SJSA1 (cell line): ENCODE measurements at regions not wholly inside any gene's neighbourhood (a gene's known extent, or its start where the extent isn't known, plus 50 kb on each side); places are given as distances from the start of the nearest gene placed in this dataset.
"Not testable (repeated sequence)": the region's sequence is repeated elsewhere in the genome, so short reads cannot be mapped to it uniquely, and the experiment has no call there.

Experiments
- DNase-seq, 2 experiments: peaks; one replicate each; pipeline ENCODE4 v3.0.0-alpha.2; 2015 to 2020; ENCODE audit warnings: low spot score in 2 of 2, low read depth in 1 of 2
- H3K27ac ChIP-seq: fragments of 250-450 bp; sonication (Bioruptor Pico); 2 replicates; pipeline ENCODE4 v1.5.1; 2020; ENCODE audit warnings: mild to moderate bottlenecking, moderate library complexity
- H3K27me3 ChIP-seq: fragments of 250-450 bp; sonication (Bioruptor Pico); replicated peaks from 2 replicates; pipeline ENCODE4 v1.5.1; 2020; ENCODE audit warnings: mild to moderate bottlenecking, moderate library complexity
- H3K36me3 ChIP-seq: fragments of 250-450 bp; sonication (Bioruptor Pico); 2 replicates; pipeline ENCODE4 v1.5.1; 2020; ENCODE audit warnings: mild to moderate bottlenecking
- H3K4me1 ChIP-seq: fragments of 250-450 bp; sonication (Bioruptor Pico); replicated peaks from 2 replicates; pipeline ENCODE4 v1.6.1; 2021; ENCODE audit warnings: mild to moderate bottlenecking
- H3K4me3 ChIP-seq: fragments of 250-450 bp; sonication (Bioruptor Pico); 2 replicates; pipeline ENCODE4 v1.5.1; 2020; ENCODE audit warnings: mild to moderate bottlenecking
- H3K9me3 ChIP-seq: fragments of 250-450 bp; sonication (Bioruptor Pico); replicated peaks from 2 replicates; pipeline ENCODE4 v1.5.1; 2020; ENCODE audit warnings: mild to moderate bottlenecking

GRCh38 chr21:38091061-38091460 is 165.7 kb upstream of the KCNJ15 start:
- H3K27me3 ChIP-seq = peaks cover 17% of the 10 kb centered on the region
- not testable (repeated sequence) for H3K27ac ChIP-seq, H3K36me3 ChIP-seq, H3K4me1 ChIP-seq, DNase-seq, H3K9me3 ChIP-seq, H3K4me3 ChIP-seq

- no peaks in the 10 kb centered on the region for H3K36me3 ChIP-seq
- no peak overlapping the region for H3K4me3 ChIP-seq
- H3K9me3 ChIP-seq = no peaks in the 10 kb centered on the region
- no peaks in the 10 kb centered on the region for H3K4me1 ChIP-seq
- peaks cover 17% of the 10 kb centered on the region for H3K27me3 ChIP-seq
- no peak for DNase-seq
- H3K27ac ChIP-seq = no peak overlapping the region
These were observed 164.7 kb upstream of the KCNJ15 start for GRCh38 chr21:38092051-38092450.

- no peaks in the 10 kb centered on the region for H3K9me3 ChIP-seq
- no peak for DNase-seq
- H3K4me1 ChIP-seq = no peaks in the 10 kb centered on the region
- no peaks in the 10 kb centered on the region for H3K36me3 ChIP-seq
- H3K27me3 ChIP-seq = peaks cover 17% of the 10 kb centered on the region; the same call in 1 of the 2 replicates
- H3K27ac ChIP-seq = no peak overlapping the region
- H3K4me3 ChIP-seq = no peak overlapping the region
These were observed 161.6 kb upstream of the KCNJ15 start for GRCh38 chr21:38095220-38095619.

- H3K27ac ChIP-seq = no peak overlapping the region
- no peak overlapping the region for H3K4me3 ChIP-seq
- no peaks in the 10 kb centered on the region for H3K9me3 ChIP-seq
- no peaks in the 10 kb centered on the region for H3K36me3 ChIP-seq
- DNase-seq = no peak
- H3K4me1 ChIP-seq = no peaks in the 10 kb centered on the region
- peaks cover 21% of the 10 kb centered on the region for H3K27me3 ChIP-seq
These were observed 159.0 kb upstream of the KCNJ15 start for GRCh38 chr21:38097789-38098188.

- Histone ChIP-seq H3K4me1 (no peaks in the 10 kb centered on the region), H3K27ac (no peak overlapping the region), H3K9me3 (no peaks in the 10 kb centered on the region), H3K27me3 (no peaks in the 10 kb centered on the region), H3K36me3 (no peaks in the 10 kb centered on the region), H3K4me3 (no peak overlapping the region)
- no peak for DNase-seq
These were observed 144.5 kb upstream of the KCNJ15 start for GRCh38 chr21:38112219-38112789.

- H3K4me1 ChIP-seq = no peaks in the 10 kb centered on the region
- no peaks in the 10 kb centered on the region for H3K9me3 ChIP-seq
- no peak overlapping the region for H3K4me3 ChIP-seq
These were observed 142.0 kb upstream of the KCNJ15 start for GRCh38 chr21:38114717-38115333.

GRCh38 chr21:38115870-38116269 is 140.9 kb upstream of the KCNJ15 start:
- Histone ChIP-seq H3K4me1 (no peaks in the 10 kb centered on the region), H3K27ac (no peak overlapping the region), H3K27me3 (no peaks in the 10 kb centered on the region), H3K36me3 (no peaks in the 10 kb centered on the region), H3K9me3 (no peaks in the 10 kb centered on the region), H3K4me3 (no peak overlapping the region)
- no peak for DNase-seq

More at GRCh38 chr21:38114717-38115333, 142.0 kb upstream of the KCNJ15 start:
- DNase-seq = no peak
- H3K27me3 ChIP-seq = no peaks in the 10 kb centered on the region
- no peaks in the 10 kb centered on the region for H3K36me3 ChIP-seq
- H3K27ac ChIP-seq = no peak overlapping the region

GRCh38 chr21:38119793-38120192 is 137.0 kb upstream of the KCNJ15 start:
- H3K27me3 ChIP-seq = peaks cover 6% of the 10 kb centered on the region
- DNase-seq = no peak
- H3K4me1 ChIP-seq = no peaks in the 10 kb centered on the region
- no peak overlapping the region for H3K27ac ChIP-seq
- no peaks in the 10 kb centered on the region for H3K36me3 ChIP-seq
- H3K4me3 ChIP-seq = no peak overlapping the region
- H3K9me3 ChIP-seq = no peaks in the 10 kb centered on the region

DNA sequence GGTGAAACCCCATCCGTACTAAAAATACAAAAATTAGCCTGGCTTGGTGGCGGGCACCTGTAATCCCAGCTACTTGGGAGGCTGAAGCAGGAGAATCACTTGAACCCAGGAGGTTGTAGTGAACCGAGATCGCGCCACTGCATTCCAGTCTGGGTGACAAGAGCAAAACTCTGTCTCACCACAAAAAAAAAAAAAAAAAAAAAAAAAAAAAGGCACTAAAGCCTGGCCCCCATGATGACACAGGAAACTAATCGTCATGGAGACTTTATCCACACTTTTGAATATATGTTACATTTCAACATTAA is 136.2 kb upstream of the KCNJ15 start:
- not testable (repeated sequence) for H3K36me3 ChIP-seq, H3K9me3 ChIP-seq, H3K4me1 ChIP-seq, H3K27ac ChIP-seq, H3K4me3 ChIP-seq, DNase-seq
- peaks cover 10% of the 10 kb centered on the region for H3K27me3 ChIP-seq

GRCh38 chr21:38120984-38121855 is 135.6 kb upstream of the KCNJ15 start:
- H3K4me1 ChIP-seq = no peaks in the 10 kb centered on the region
- peaks cover 10% of the 10 kb centered on the region for H3K27me3 ChIP-seq
- H3K9me3 ChIP-seq = no peaks in the 10 kb centered on the region
- no peak overlapping the region for H3K27ac ChIP-seq
- DNase-seq = no peak
- H3K4me3 ChIP-seq = no peak overlapping the region
- no peaks in the 10 kb centered on the region for H3K36me3 ChIP-seq

- no peak overlapping the region for H3K27ac ChIP-seq
- H3K36me3 ChIP-seq = no peaks in the 10 kb centered on the region
- H3K4me1 ChIP-seq = no peaks in the 10 kb centered on the region; the same call in 1 of the 2 replicates
- no peak for DNase-seq
- no peaks in the 10 kb centered on the region for H3K9me3 ChIP-seq
- peaks cover 10% of the 10 kb centered on the region for H3K27me3 ChIP-seq
- no peak overlapping the region for H3K4me3 ChIP-seq
These were observed 134.7 kb upstream of the KCNJ15 start for GRCh38 chr21:38121888-38122720.

GRCh38 chr21:38123626-38124025 is 133.2 kb upstream of the KCNJ15 start:
- Histone ChIP-seq H3K27ac (no peak overlapping the region), H3K27me3 (peaks cover 10% of the 10 kb centered on the region), H3K9me3 (no peaks in the 10 kb centered on the region), H3K4me1 (peaks cover 7% of the 10 kb centered on the region), H3K36me3 (no peaks in the 10 kb centered on the region), H3K4me3 (no peak overlapping the region)
- DNase-seq = no peak

DNA sequence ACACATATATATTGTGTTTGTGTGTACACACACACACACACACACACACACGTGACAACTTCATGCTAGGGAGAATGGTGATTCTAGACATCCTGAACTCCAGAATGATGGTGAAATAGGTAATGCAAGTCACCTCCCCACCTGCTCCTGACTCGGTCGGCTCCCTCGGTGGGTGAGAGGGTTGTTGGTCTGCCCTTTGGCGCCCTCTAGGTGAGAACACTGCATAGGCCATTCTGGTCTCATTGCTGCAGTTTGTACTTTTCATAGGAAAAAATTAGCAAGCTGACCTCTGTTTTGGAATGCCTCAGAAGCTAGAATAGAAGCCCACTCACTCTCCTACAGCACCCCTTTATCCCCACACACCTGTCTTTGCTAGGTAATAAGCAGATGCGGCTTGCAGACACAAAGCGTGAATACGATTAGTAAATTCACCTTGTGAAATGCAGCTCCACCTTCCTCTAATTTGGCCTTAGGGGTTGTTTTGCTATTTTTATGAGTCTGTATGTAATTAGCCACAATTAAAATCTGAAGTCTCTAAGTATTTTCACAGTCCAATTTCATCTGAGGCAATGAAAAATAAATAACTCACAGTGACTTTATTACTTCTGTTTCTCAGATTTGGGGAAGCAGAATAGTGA is 130.0 kb upstream of the KCNJ15 start:
- Histone ChIP-seq H3K9me3 (no peaks in the 10 kb centered on the region), H3K36me3 (no peaks in the 10 kb centered on the region), H3K27me3 (peaks cover 25% of the 10 kb centered on the region), H3K27ac (no peak overlapping the region), H3K4me1 (peaks cover 7% of the 10 kb centered on the region), H3K4me3 (no peak overlapping the region)
- peak; percentile 26 to 55 for DNase-seq
